ENCODE measurements at regions not wholly inside any gene's neighbourhood (a gene's known extent, or its start where the extent isn't known, plus 50 kb on each side); places are given as distances from the start of the nearest gene placed in this dataset.

DNA sequence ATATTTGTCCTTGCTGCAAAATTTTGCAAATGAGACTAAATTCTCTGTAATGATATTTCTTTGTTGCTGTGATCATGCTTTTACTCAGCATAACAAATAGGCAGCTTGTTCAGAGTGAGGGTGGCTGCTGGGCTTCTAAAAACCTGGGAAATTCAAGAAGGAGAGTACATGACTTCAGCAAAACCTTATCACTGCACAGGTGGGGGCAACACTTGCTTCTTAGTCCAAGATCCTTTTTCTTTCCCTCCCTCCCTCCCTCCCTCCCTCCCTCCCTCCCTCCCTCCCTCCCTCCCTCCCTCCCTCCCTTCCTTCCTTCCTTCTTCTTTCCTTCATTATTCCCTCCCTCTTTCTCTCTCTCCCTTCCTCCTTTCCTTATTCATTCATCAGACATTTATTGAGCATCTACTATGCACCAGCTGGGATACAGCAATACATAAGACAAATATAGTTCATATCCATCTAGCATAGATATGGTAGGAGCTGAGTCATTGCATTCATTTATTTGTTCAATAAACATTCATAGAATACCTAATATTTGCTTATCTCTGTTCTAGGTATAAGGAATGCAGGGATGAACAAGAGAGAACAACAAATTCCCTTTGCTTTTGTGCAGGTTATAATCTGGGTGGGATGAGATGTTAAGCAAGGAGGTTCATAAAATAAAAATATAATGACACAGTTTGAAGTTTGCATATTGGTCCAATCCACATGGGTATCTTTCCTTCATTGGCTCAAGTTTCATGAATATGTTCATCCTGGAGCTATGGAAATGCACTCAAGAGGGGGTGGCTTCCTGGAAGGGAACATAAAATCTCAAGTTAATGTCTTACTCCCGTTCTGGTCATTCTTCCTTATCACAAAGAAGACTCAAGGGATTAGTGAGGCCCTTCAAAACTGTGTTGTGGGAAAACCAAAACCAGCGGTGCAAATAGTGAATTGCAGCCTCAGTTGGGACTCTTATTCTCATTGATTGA, 210.7 kb downstream of the PDCD6IP start:
- in situ Hi-C loops (cut with HindIII; ENCODE audit: low sequenced_read_pairs), result no loop called here

DNA sequence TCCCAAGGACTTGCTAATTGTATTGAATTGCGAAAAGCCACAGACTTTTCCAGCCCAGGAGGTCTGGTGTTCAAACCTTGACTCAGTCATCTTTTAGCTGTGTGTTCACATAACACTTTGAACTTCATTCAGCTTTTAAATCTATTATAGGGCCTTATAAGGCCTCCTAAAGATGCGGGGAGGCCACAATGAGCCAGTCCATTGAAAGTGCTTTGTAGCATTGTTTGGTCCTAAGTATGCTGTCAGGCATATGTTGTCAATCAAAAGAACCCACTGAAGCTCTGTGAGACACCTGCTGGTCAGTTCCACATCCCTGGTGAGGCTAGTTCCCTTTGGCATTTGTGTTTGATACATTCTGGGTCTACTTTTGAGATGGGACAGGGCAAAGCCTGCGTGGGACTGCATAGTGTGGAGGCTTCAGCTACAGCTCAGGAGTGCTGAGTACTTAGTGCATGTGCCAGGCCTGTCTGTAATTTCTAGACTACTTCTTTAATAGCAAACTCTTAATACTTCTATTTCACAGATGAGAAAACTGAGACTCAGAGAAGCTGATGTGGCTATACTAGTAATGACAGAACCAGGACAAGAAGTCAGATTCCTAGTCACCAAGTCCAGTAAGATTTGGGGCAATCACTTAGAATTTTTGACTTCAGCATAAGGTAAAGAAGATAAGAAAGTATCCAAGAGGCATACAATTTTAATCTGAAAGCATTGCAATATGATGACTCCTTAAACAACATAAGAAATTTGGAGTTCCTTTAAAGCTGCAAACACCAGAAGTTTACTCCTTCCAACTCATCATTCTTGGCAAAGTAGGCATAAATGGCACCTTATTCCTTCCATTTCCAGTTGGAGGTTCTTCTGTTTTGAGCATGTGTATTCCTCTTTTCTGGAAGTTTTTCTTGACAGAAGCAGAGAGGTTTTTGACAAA, 213.0 kb downstream of the PDCD6IP start:
- in situ Hi-C loops (cut with HindIII; ENCODE audit: low sequenced_read_pairs), result no loop called here

DNA sequence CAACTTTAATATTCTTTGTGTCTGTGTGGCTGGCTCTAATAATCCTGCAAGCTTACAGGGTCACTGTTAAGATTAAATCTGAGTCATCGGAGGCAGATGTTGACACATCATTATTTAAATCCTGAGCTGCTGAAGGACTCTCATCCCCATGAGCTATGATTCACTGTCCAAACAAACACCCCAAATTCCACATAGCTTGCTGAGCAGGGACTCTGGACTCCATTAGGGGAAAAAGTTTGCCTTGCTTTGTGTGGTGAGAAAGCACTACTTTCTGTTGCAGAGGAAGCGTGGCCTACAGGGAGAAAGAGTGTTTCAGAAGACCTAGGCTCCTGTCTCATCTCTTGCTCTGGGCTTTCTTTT, 213.7 kb downstream of the PDCD6IP start:
- in situ Hi-C loops (cut with HindIII; ENCODE audit: low sequenced_read_pairs), result no loop called here

DNA sequence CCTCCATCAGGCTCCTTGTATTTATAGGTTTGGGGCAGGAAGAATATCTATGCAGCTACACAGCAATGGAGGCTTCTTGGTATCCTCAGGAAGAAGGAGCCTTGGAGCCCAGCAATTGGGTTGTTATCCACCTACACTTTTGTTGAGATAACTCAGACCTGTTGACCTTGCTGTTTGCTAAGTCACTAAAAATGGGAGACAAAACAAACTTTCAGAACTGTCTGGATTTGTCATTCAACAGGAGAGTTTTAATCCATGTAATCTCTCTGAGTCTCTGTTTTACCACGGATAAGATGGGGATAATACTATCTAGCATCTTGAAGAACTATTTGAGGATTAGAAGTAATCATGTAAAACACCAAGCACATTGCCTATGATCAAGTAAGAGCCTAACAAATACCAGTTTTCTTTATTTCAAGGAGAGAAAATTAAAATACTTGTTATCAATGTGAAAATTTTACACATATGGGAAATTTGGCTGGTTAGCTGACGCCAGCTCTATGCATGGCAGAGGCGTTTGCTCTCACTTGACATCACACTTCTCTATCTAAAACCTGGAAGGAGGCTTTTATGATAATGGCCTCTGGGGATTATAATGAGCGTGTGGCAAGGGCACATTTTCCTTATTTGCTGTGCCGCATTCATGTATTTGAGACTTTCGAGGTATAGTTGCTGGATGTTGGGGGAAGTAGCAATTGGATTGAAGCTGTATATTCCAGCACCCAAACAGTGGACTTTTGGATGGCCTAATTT, 215.6 kb downstream of the PDCD6IP start:
- in situ Hi-C loops (cut with HindIII; ENCODE audit: low sequenced_read_pairs), result no loop called here

DNA sequence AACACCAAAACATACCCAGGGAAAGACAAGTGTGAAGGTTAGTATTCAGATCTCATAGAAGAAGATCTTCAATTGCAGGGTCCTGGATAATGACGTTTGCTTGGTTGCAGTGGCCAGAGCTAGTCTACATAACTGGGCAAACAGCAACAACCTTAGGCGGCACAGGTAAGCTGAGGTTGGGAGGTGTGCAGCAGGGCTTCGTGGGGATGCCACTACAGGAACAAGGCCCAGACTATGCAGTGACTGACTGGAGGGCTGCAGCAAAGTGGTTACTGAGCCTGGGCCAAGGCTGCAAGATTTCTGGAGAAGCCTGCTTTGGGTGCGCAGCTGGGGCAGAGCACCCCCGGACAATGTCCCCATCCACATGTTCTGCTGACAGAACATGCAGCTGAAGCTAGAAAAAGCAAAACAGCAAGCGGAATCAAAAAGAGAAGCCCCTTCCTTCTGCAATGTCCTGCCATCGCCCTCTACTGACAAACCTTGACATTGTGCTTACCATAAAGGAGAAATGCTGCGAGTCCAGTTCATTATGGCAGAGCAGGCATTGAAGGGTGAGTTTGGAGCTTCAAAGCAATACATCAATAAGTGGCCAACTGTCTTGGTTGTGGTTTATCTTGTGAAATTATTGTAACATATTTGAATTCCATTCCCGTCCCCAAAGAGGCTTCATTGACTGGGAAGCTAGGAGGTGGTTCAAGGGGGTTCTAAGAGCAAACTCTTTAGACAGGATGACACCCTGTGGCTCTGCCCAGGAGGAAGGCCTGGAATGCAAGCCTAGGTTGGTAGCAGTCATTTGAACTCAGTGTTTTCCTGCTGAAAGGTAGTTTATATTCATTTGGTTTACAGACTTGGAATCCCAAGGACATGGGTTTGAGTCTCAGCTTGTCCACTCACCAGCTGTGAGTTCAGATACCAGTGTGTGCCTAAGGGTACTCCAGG, 217.0 kb downstream of the PDCD6IP start:
- in situ Hi-C loops (cut with HindIII; ENCODE audit: low sequenced_read_pairs), result no loop called here

DNA sequence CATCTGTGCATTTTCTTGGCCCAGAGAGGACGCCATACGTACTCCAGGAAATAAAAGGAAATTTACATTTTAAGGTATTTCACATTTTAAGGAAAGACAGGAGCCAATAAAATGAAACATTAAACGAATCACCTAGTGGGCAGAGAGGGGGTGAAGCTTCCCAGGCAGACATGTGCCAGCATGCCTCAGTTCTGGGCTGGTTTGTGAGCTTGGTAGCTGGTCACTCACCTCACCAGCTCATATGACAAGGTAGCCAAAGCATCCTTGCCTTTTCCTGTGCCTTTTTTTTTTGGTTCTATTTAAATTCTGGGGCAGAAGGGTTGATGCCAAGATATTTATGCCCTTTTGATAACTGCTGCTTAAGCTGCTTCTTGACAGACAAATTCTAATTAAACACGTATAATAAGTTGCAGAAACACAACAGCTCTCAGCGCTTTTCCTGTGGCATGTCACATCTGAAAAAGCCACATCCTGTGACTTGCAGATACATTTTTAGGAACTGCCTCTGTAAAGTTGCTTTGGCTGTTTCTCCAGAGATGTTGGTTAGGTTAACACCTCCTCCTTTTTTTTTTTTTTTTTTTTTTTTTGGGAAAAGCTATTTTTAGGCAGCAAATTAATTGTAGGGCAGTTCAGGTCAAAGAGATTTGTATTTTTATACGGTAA, 218.6 kb downstream of the PDCD6IP start:
- in situ Hi-C loops (cut with HindIII; ENCODE audit: low sequenced_read_pairs), result no loop called here

DNA sequence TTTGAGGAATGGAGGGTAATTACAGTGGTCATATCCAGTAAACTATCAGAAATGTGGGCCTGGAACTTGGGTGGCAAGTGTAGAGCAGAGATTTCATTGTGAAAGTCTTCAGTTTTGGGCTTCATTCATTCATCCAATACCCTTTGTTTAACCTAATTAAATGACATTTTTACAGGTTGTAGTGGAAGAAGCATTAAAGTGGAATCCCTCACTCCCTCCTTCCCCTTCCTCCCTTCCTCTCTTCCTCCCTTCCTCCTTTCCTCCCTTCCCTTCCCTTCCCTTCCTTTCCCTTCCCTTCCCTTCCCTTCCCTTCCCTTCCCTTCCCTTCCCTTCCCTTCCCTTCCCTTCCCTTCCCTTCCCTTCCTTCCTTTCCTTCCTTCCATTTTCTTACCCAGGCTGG, 219.3 kb downstream of the PDCD6IP start:
- in situ Hi-C loops (cut with HindIII; ENCODE audit: low sequenced_read_pairs), result no loop called here

DNA sequence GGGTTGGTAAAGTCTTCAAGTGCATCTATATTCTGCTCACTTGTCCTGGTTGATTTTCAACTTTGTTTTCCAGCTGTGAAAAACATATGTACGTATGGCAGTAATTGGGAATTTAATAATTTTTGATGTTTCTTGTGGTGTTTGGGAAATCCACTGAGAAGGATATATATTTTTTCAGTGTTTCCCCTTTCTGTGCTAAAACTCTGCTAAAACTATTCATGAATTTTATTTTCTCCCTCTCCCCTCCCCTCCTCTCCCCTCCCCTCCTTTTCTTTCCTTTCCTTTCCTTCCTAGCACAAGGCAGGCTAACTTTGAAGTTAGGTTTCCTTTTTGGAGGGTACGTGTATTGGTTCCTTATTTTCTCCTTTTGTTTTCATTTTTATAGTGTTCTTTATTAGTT, 220.7 kb downstream of the PDCD6IP start:
- in situ Hi-C loops (cut with HindIII; ENCODE audit: low sequenced_read_pairs), result no loop called here

DNA sequence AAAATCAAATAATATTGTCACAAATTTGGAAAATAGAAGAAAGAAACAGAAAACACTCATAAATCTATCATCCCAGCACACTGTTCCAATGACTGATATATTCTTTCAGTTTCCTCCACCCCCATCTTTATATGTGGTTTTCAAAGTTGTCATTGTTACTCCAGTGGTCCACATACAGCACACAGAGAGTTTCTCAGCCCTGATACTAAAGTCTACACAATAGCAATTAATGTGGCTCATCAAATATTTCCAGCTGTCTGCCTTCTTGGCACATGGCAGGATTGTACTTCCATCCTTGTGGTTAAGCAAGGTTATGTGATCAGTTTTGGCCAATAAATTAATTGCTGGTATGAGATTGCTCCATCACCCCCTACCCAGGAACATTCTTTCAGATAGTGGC, 221.7 kb downstream of the PDCD6IP start:
- in situ Hi-C loops (cut with HindIII; ENCODE audit: low sequenced_read_pairs), result no loop called here

DNA sequence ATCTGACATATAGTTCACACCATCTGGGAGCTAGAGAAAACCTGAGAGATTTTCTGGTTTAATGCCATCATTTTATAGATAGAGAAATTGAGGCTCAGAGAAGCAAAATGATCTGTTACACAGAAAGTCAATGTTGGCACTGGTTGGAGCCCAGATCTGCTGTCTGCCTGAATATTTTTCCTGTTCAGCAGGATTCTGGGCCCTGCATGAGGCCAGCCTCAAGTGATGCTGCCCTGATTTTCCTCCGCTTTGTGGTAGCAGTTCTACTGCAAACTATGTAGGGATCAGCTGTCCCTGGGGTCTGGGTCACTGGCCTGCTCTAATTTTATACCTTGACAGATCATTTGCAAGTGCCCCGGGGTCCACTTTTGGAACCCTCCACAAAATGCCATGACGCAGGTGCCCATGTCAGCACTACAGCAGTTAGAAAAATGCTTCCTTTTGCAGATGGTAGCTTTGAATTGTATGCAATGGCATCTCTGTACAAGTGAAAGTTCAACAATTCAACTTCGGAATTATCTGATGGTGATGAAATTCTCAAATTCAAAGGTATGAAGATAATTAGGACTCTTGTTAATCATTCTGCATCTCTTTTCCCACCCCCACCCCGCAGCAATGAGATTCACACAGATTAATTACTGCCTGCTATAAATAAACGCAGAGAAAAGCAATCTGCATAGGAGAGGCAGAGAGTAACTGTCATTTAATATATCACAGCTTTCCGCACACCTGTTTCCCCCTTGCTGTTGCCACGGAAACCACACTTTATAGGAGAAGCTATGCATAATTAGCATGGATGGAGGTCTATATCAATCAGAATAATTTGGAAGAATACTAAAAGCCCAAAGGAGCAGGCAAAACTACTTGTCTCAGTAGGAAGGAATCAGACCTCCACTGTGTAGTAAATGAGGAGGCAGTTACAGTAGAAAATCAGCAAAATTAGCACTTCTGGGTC, 222.6 kb downstream of the PDCD6IP start:
- in situ Hi-C loops (cut with HindIII; ENCODE audit: low sequenced_read_pairs), result no loop called here

DNA sequence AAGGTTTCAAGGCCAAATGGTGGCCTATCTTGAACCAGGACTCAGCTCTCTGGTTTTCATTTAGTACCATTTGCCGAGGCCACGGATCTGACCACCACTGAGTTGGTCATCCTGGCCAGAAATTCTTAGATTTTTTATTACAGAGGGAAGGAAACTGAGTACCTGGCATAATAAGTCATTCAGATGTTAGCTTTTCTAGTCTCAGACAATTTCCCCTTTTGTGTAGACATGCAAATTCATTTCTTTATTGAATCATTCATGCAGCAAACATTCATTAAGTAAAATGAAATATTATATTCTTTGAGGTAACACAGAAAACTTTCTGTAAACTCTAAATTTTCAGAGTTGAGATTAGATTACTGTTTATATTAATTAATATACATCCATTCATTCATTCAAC, 223.7 kb downstream of the PDCD6IP start:
- in situ Hi-C loops (cut with HindIII; ENCODE audit: low sequenced_read_pairs), result no loop called here

DNA sequence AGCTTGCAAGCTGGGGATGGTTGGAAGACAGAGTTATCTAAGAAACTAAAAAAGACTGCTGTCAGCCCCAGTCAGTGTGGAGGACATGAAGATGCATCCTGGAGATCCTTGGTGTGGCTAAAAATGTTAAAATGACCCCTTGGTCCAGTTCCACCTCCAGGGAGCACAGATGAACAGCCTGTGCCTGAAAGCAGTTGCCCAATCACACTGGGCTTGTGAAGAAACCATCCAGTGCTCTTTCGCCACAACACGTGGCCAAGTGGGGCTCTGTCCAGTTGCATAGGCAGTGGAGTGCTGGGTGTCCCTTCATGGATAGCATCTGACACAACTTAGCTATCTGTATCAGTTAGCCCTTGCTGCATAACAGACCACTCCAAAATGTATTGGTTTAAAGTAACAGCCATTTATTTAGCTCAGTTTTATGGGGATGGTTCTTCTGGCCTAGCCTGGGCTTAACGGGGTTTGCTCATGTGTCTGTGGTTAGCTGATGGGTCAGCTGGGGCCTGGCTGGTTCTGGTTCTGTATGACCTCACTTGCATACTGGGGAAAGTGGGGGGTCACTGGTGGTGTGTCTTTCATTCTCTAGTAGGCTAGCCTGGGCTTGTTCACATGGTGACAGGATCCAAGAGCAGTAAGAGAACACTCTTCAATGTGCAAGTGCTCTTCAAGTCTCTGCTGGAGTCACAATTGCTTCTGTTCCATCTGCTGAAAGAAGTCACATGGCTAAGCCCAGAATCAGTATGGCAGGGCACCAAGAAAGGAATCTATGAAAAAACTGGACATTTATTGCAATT, 226.2 kb downstream of the PDCD6IP start:
- in situ Hi-C loops (cut with HindIII; ENCODE audit: low sequenced_read_pairs), result no loop called here

DNA sequence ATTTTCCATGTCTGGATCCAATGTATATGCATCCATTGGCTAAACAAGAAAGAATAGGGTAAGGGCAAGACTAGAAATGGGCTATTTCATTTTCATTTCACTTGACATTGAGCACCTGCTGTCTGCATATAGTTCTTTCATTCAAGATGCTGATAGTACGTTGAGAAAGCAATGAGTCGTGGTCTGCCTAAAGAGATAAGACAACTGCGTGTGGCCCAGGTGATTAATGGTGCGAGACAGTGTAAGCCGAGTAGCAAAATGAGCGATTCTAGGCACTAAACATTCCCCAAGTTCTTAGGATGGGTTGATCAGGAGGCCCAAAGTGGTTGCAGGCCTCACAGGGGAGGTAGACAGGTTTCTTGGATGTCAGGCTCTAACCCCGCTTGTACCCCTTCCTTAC, 235.4 kb downstream of the PDCD6IP start:
- in situ Hi-C loops (cut with HindIII; ENCODE audit: low sequenced_read_pairs), result no loop called here

DNA sequence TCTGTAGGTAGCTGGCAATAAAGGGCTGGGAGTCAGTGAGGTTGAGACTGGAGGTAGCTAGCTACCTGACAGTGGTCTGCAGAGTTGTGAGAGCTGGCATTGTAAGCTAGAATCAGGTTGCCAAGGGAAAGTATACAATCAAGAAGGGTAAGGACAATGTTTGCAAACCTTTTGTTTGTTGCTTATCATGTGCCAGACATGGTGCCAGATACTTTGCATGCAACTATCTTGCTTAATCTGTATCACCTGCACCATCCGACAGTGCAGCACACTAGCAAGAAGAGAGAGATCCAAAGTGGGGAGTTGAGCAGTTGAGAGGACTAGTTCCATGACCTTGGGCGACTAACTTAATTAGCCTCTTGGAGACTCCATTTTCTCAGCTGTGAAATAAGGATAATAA, 236.4 kb downstream of the PDCD6IP start:
- in situ Hi-C loops (cut with HindIII; ENCODE audit: low sequenced_read_pairs), result no loop called here

DNA sequence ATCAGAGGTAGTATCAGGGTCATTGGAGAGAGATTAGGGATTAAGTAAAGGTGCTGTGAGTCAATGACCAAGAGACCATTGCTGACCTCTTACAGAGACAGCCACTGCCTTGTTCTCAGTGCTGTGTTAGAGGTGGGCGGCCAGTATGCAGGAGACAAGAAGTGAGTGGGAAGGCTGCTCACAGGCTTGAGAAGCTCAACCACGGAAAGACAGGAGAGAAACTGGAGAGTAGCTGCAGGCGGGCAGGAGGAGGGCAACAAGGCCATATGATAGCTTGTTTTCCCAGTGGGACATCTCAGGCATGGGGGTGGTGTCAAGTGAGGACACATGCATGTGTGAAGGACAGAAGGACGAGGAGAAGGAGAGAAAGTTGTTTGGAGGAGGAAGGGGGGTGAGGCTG, 237.3 kb downstream of the PDCD6IP start:
- in situ Hi-C loops (cut with HindIII; ENCODE audit: low sequenced_read_pairs), result no loop called here

DNA sequence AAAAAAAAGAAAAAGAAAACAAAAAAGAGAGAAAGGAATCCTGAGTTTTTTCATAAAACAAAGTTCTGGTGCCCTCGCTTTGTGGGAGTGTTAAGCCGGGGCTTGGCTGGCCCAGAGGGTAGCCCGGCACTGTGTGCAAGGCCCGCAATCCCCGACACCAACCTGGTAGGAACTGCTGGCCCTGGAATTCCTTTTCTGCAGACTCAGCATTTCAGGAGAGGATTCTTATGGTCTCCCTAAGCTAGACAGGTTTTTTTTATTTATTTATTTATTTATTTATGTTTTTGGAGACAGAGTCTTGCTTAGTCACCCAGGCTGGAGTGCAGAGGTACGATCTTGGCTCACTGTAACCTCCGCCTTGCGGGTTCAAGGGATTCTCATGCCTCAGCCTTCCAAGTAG, 238.8 kb downstream of the PDCD6IP start:
- in situ Hi-C loops (cut with HindIII; ENCODE audit: low sequenced_read_pairs), result no loop called here

DNA sequence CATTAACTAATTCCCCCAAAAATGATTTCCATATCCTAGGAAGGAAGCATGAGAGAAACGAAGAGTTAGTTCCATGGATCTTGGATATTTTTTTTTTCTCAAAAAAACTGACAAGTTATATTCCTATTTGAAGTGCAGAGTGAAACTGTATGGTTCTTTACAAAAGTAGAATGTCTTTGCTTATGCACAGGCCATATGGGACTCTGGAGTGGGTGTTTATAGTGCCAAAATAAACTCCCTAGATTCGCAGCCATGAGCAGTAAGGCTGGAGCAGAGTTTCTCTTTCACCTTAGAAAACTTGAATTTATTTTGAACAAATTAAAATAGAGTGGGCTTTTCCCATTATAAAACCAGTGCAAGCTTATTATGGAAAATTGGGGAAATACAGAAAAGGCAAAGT, 239.7 kb downstream of the PDCD6IP start:
- in situ Hi-C loops (cut with HindIII; ENCODE audit: low sequenced_read_pairs), result no loop called here

DNA sequence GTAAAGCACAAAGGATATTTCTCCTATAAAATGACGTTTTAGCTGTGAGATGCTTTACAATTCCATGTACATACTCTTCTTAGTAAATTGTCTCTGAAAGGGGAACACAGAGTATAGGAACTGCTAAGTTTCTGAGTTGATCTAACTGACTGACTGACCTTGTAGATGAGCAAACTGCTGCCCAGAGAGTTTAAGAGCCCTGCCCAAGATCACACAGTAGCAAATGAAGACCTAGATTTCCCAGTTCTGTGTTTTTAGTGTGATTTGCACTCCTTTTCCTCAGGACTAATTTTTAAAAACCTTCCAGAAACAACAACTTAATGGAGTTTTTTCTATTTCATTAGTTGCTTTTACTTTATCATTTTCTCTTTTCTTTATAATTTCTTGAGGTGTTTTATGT, 247.7 kb downstream of the PDCD6IP start:
- in situ Hi-C loops (cut with HindIII; ENCODE audit: low sequenced_read_pairs), result no loop called here

Measured in endothelial cell of hepatic sinusoid (primary cell).